Panc1 (cell line): ENCODE measurements at regions not wholly inside any gene's neighbourhood (a gene's known extent, or its start where the extent isn't known, plus 50 kb on each side); places are given as distances from the start of the nearest gene placed in this dataset.
"Not testable (repeated sequence)": the region's sequence is repeated elsewhere in the genome, so short reads cannot be mapped to it uniquely, and the experiment has no call there.

ENCODE experiments used
- ATAC-seq: fragments of 200-7000 bp; cut with Tn5 transposase; 2 replicates; pipeline ENCODE4 v1.9.1; 2020; ENCODE audit warnings: mild to moderate bottlenecking, moderate library complexity
- BruUV-seq: library from RNA; stranded (reverse); fragments of 400-500 nt; replicated peaks from 2 replicates; lab custom pipeline; 2021; lab: Mats Ljungman, UMichigan
- CTCF ChIA-PET: fragments of 300-600 bp; sonication (Branson Sonifier 250); formaldehyde crosslinking; loops from one replicate; lab custom pipeline; 2022; ENCODE audit warnings: antibody characterized with exemption; lab: Charles Lee
- POLR2A ChIA-PET: fragments of 300-600 bp; sonication (Branson Sonifier 250); formaldehyde crosslinking; loops from one replicate; lab custom pipeline; 2022; ENCODE audit warnings: antibody characterized with exemption; lab: Charles Lee
- DNase-seq: peaks from one replicate; pipeline ENCODE4 v3.0.0-alpha.2; 2010; ENCODE audit warnings: low read depth, low spot score
- H3K27ac ChIP-seq: 2 replicates; pipeline ENCODE4 v1.5.1; 2011; ENCODE audit warnings: mild to moderate bottlenecking, low read length, inconsistent platforms
- H3K27me3 ChIP-seq: fragments of 200-500 bp; sonication (Bioruptor generic); 2 replicates; pipeline ENCODE4 v1.6.0; 2014; ENCODE audit warnings: low read length, inconsistent platforms; ENCODE audit not compliant: control insufficient read depth, insufficient read depth
- H3K36me3 ChIP-seq: fragments of 200-500 bp; sonication (Bioruptor generic); 2 replicates; pipeline ENCODE4 v1.5.1; 2014; ENCODE audit warnings: inconsistent platforms, mild to moderate bottlenecking, low read length, moderate library complexity; ENCODE audit not compliant: control insufficient read depth, insufficient read depth
- H3K4me1 ChIP-seq: 2 replicates; pipeline ENCODE4 v1.5.1; 2011; ENCODE audit warnings: inconsistent platforms, mild to moderate bottlenecking, low read length, moderate library complexity; ENCODE audit not compliant: control insufficient read depth, insufficient read depth
- H3K4me3 ChIP-seq, 2 experiments: 2 replicates each; pipeline ENCODE4 v1.5.1; 2011 to 2012; ENCODE audit warnings: low read depth in 2 of 2, low read length in 2 of 2, mild to moderate bottlenecking in 2 of 2, inconsistent platforms in 1 of 2, moderate library complexity in 1 of 2
- H3K9me3 ChIP-seq: fragments of 200-500 bp; sonication (Bioruptor generic); 2 replicates; pipeline ENCODE4 v1.5.1; 2014; ENCODE audit warnings: low read depth, mild to moderate bottlenecking, inconsistent platforms, low read length, moderate library complexity; ENCODE audit not compliant: control insufficient read depth, insufficient read depth
- POLR2AphosphoS5 ChIP-seq: IDR thresholded peaks from 2 replicates; pipeline ENCODE4 v1.6.1; 2012; ENCODE audit warnings: mild to moderate bottlenecking, low read depth, low read length, moderate library complexity
- SIN3A ChIP-seq: IDR thresholded peaks from 2 replicates; pipeline ENCODE4 v1.6.1; 2012; ENCODE audit warnings: low read depth, mild to moderate bottlenecking, low read length, moderate library complexity, borderline replicate concordance; ENCODE audit not compliant: insufficient read depth
- TCF7L2 ChIP-seq: IDR thresholded peaks from 2 replicates; pipeline ENCODE4 v1.6.1; 2011; ENCODE audit warnings: mild to moderate bottlenecking, low read depth, low read length, inconsistent platforms
- in situ Hi-C: cut with HindIII; loops from 2 replicates; pipeline ENCODE4 v1.10.0; 2016; ENCODE audit warnings: low sequenced_read_pairs, low pct_unique_long_range_greater_than_20kb
- intact Hi-C: fragments of 100-400 bp; cut with micrococcal nuclease; formaldehyde crosslinking; loops from one replicate; pipeline ENCODE4 v1.10.0; 2022; ENCODE audit not compliant: unreplicated experiment
- TF ChIP-seq, protein P1 (sequence below): fragments of 450-650 bp; IDR thresholded peaks from 2 replicates; pipeline ENCODE4 v1.5.1; 2017; ENCODE audit warnings: mild to moderate bottlenecking
- TF ChIP-seq, protein P2 (sequence below), 2 experiments: IDR thresholded peaks; 2 replicates each; pipeline ENCODE4 v1.6.1; 2011 to 2012; ENCODE audit warnings: low read depth in 2 of 2, control low read depth in 1 of 2, low read length in 1 of 2, mild to moderate bottlenecking in 1 of 2, moderate library complexity in 1 of 2; ENCODE audit not compliant: insufficient read depth in 1 of 2

GRCh38 chr2:234157817-234158588, 107.5 kb downstream of the SPP2 start:
- in situ Hi-C loops: no loop called here

DNA sequence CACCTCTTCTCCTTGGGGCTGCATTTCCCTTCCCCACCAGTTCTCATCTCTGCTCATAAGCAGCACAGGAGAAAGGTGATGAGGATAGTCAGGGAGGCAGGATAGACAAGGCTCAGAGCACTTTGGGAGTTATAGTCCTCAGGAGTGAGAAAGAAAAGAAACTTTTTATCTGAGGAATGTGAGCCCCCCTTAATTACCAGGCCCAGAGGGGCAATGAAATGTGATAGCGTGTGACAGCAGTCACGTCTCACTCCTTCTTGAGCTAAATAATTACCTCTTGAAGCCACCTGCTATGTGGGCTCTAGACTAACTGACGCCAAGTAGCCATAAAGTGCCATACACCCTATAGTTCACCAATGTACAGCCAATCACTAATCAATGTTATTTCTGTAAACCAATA, 105.8 kb downstream of the SPP2 start:
- peak overlapping the region; percentile 70 for H3K27ac ChIP-seq
- 0 out of 2 replicates have a peak, but pooled peaks cover 2% of the 10 kb centered on the region for H3K9me3 ChIP-seq
- intact Hi-C loops (no loop called here), in situ Hi-C loops (no loop called here)
- no peaks in the 10 kb centered on the region; the same call in 1 of the 2 replicates for H3K4me1 ChIP-seq
- ATAC-seq (no peak), DNase-seq (no peak)
- no peaks in the 10 kb centered on the region for H3K27me3 ChIP-seq
- H3K4me3 ChIP-seq: no peak overlapping the region
- TF ChIP-seq, protein P1, sequence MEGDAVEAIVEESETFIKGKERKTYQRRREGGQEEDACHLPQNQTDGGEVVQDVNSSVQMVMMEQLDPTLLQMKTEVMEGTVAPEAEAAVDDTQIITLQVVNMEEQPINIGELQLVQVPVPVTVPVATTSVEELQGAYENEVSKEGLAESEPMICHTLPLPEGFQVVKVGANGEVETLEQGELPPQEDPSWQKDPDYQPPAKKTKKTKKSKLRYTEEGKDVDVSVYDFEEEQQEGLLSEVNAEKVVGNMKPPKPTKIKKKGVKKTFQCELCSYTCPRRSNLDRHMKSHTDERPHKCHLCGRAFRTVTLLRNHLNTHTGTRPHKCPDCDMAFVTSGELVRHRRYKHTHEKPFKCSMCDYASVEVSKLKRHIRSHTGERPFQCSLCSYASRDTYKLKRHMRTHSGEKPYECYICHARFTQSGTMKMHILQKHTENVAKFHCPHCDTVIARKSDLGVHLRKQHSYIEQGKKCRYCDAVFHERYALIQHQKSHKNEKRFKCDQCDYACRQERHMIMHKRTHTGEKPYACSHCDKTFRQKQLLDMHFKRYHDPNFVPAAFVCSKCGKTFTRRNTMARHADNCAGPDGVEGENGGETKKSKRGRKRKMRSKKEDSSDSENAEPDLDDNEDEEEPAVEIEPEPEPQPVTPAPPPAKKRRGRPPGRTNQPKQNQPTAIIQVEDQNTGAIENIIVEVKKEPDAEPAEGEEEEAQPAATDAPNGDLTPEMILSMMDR: no peak
- TF ChIP-seq TCF7L2 (no peak), SIN3A (no peak), POLR2AphosphoS5 (no peak)
- TF ChIP-seq, protein P2, sequence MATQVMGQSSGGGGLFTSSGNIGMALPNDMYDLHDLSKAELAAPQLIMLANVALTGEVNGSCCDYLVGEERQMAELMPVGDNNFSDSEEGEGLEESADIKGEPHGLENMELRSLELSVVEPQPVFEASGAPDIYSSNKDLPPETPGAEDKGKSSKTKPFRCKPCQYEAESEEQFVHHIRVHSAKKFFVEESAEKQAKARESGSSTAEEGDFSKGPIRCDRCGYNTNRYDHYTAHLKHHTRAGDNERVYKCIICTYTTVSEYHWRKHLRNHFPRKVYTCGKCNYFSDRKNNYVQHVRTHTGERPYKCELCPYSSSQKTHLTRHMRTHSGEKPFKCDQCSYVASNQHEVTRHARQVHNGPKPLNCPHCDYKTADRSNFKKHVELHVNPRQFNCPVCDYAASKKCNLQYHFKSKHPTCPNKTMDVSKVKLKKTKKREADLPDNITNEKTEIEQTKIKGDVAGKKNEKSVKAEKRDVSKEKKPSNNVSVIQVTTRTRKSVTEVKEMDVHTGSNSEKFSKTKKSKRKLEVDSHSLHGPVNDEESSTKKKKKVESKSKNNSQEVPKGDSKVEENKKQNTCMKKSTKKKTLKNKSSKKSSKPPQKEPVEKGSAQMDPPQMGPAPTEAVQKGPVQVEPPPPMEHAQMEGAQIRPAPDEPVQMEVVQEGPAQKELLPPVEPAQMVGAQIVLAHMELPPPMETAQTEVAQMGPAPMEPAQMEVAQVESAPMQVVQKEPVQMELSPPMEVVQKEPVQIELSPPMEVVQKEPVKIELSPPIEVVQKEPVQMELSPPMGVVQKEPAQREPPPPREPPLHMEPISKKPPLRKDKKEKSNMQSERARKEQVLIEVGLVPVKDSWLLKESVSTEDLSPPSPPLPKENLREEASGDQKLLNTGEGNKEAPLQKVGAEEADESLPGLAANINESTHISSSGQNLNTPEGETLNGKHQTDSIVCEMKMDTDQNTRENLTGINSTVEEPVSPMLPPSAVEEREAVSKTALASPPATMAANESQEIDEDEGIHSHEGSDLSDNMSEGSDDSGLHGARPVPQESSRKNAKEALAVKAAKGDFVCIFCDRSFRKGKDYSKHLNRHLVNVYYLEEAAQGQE (IDR thresholded peaks at IDR 0.05; ENCODE audit: insufficient read depth in 1 of 2, low read depth in 2 of 2, low read length in 1 of 2): no peak
- ChIA-PET CTCF (no interaction called here), POLR2A (no interaction called here)
- H3K36me3 ChIP-seq: no peaks in the 10 kb centered on the region
- no TSS peak for BruUV-seq

More at GRCh38 chr2:234157817-234158588, 107.5 kb downstream of the SPP2 start:
- intact Hi-C loops: no loop called here
- H3K36me3 ChIP-seq: no peaks in the 10 kb centered on the region
- DNase-seq (no peak), ATAC-seq (no peak)
- H3K27me3 ChIP-seq: no peaks in the 10 kb centered on the region
- CTCF ChIA-PET: no interaction called here
- H3K9me3 ChIP-seq: 0 out of 2 replicates have a peak, but pooled peaks cover 2% of the 10 kb centered on the region
- peaks cover 5% of the 10 kb centered on the region; the same call in 1 of the 2 replicates for H3K4me1 ChIP-seq
- BruUV-seq: no TSS peak
- no peak for TF ChIP-seq POLR2AphosphoS5
- TF ChIP-seq, protein P2 (IDR thresholded peaks at IDR 0.05; ENCODE audit: insufficient read depth in 1 of 2, low read depth in 2 of 2, low read length in 1 of 2): no peak
- no peak for TF ChIP-seq TCF7L2
- TF ChIP-seq, protein P1: no peak
- no peak for TF ChIP-seq SIN3A
- POLR2A ChIA-PET: no interaction called here
- H3K27ac ChIP-seq: peak overlapping the region; percentile 65; the same call in 1 of the 2 replicates
- no peak overlapping the region for H3K4me3 ChIP-seq

DNA sequence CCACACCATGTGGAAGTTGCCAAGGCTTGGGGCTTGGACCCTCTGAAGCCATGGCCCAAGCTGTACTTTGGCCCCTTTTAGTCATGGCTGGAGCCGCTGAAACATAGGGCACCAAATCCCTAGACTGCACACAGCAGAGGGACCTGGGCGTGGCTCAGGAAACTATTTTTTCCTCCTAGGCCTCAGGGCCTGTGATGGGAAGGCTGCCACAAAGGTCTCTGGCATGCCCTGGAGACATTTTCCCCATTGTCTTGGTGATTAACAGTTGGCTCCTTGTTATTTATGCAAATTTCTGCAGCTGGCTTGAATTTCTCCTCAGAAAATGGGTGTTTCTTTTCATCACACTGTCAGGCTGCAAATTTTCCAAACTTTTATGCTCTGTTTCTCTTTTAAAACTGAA, 102.3 kb downstream of the SPP2 start:
- in situ Hi-C loops, DNase-seq, H3K4me3 ChIP-seq, H3K27ac ChIP-seq, ATAC-seq, H3K36me3 ChIP-seq, POLR2A ChIA-PET, H3K4me1 ChIP-seq, CTCF ChIA-PET, H3K9me3 ChIP-seq, H3K27me3 ChIP-seq, intact Hi-C loops, BruUV-seq: not testable (repeated sequence)
